Activated CD4-positive, CD25-positive, alpha-beta regulatory T cell treated with anti-CD3 and anti-CD28 coated beads, Interleukin-2, amount 50 U/mL, for 72 hours (primary cell): ENCODE measurements at regions not wholly inside any gene's neighbourhood (a gene's known extent, or its start where the extent isn't known, plus 50 kb on each side); places are given as distances from the start of the nearest gene placed in this dataset.

Experiments
- DNase-seq: peaks from one replicate; pipeline ENCODE4 v3.0.0; 2021

GRCh38 chr3:31008994-31009393 is 114.5 kb upstream of the GADL1 start:
- no peak for DNase-seq

GRCh38 chr3:31009881-31010280 is 115.4 kb upstream of the GADL1 start:
- no peak for DNase-seq

- DNase-seq: no peak
Observed at GRCh38 chr3:31010491-31010890, 116.0 kb upstream of the GADL1 start.

- DNase-seq: no peak
Observed at GRCh38 chr3:31011380-31011779, 116.9 kb upstream of the GADL1 start.

GRCh38 chr3:31013090-31013489 is 118.6 kb upstream of the GADL1 start:
- no peak for DNase-seq

- no peak for DNase-seq
Observed at GRCh38 chr3:31013843-31014242, 119.4 kb upstream of the GADL1 start.

- no peak for DNase-seq
Observed at GRCh38 chr3:31014317-31015040, 120.0 kb upstream of the GADL1 start.

- DNase-seq: no peak
Observed at GRCh38 chr3:31016196-31016595, 121.7 kb upstream of the GADL1 start.

- no peak for DNase-seq
Observed at GRCh38 chr3:31022716-31023115, 128.3 kb upstream of the GADL1 start.

- DNase-seq: no peak
Observed at GRCh38 chr3:31025541-31025940, 131.1 kb upstream of the GADL1 start.

GRCh38 chr3:31027191-31027761 is 132.8 kb upstream of the GADL1 start:
- no peak for DNase-seq

- no peak for DNase-seq
Observed at GRCh38 chr3:31027914-31028313, 133.5 kb upstream of the GADL1 start.

GRCh38 chr3:31028766-31029165 is 134.3 kb upstream of the GADL1 start:
- no peak for DNase-seq

GRCh38 chr3:31029706-31030105 is 135.2 kb upstream of the GADL1 start:
- DNase-seq: no peak

GRCh38 chr3:31035681-31036080 is 141.2 kb upstream of the GADL1 start:
- no peak for DNase-seq

GRCh38 chr3:31038086-31038739 is 143.8 kb upstream of the GADL1 start:
- no peak for DNase-seq

GRCh38 chr3:31039145-31039544 is 144.7 kb upstream of the GADL1 start:
- no peak for DNase-seq

GRCh38 chr3:31041161-31041978 is 146.9 kb upstream of the GADL1 start:
- DNase-seq: no peak

- no peak for DNase-seq
Observed at GRCh38 chr3:31043184-31043819, 148.8 kb upstream of the GADL1 start.

GRCh38 chr3:31047673-31048072 is 153.2 kb upstream of the GADL1 start:
- DNase-seq: no peak

- no peak for DNase-seq
Observed at GRCh38 chr3:31048143-31048542, 153.7 kb upstream of the GADL1 start.

- no peak for DNase-seq
Observed at GRCh38 chr3:31050296-31050695, 155.8 kb upstream of the GADL1 start.

GRCh38 chr3:31051226-31051625 is 156.8 kb upstream of the GADL1 start:
- no peak for DNase-seq
